ENCODE measurements at regions not wholly inside any gene's neighbourhood (a gene's known extent, or its start where the extent isn't known, plus 50 kb on each side); places are given as distances from the start of the nearest gene placed in this dataset.

- TF ChIP-seq FOXK2 (IDR thresholded peaks at IDR 0.05), result no peak
- TF ChIP-seq ZNF384 (IDR thresholded peaks at IDR 0.05), result no peak
- TF ChIP-seq ARNT (IDR thresholded peaks at IDR 0.05), result no peak
- no peak for TF ChIP-seq NFRKB (IDR thresholded peaks at IDR 0.05)
- no peak for TF ChIP-seq FOXM1 (IDR thresholded peaks at IDR 0.05; ENCODE audit: borderline replicate concordance)
Measured at GRCh38 chr12:61514016-61514415, 746.2 kb upstream of the USP15 start.

Measured in HEK293T (cell line).